K562 (cell line): ENCODE measurements at regions not wholly inside any gene's neighbourhood (a gene's known extent, or its start where the extent isn't known, plus 50 kb on each side); places are given as distances from the start of the nearest gene placed in this dataset.

Experiments
- ATAC-seq: fragments of 200-7000 bp; cut with Tn5 transposase; 3 replicates; pipeline ENCODE4 v1.9.1; 2020; ENCODE audit warnings: moderate library complexity
- BruUV-seq: library from RNA; stranded (reverse); fragments of 400-500 nt; replicated peaks from 2 replicates; lab custom pipeline; 2021; lab: Mats Ljungman, UMichigan
- CTCF ChIA-PET: fragments of 300-600 bp; formaldehyde crosslinking; extraction: SDS; loops from one replicate; lab custom pipeline; 2021; ENCODE audit warnings: low intra/inter-chr PET ratio; lab: Yijun Ruan, JAX
- POLR2A ChIA-PET: fragments of 300-600, 350-650 bp; sonication (Branson Sonifier 250); formaldehyde crosslinking; extraction: SDS; loops from one replicate; lab custom pipeline; 2021; ENCODE audit warnings: antibody characterized with exemption, inconsistent platforms; lab: Yijun Ruan, JAX
- DNase-seq, 4 experiments: peaks; one replicate each; pipeline versions ENCODE4 v3.0.0 to v3.0.0-alpha.2; 2011 to 2018; ENCODE audit warnings: low spot score in 3 of 4, mixed read lengths in 3 of 4; ENCODE audit errors: extremely low read depth in 1 of 4
- FAIRE-seq: peaks from 2 replicates; lab custom pipeline; 2011; peaks lifted over from hg19 to GRCh38; lab: Jason Lieb, UNC
- H2AFZ ChIP-seq: 2 replicates; pipeline ENCODE4 v1.6.0; 2011; ENCODE audit warnings: low read depth, low read length, control low read depth, inconsistent platforms
- H3K27ac ChIP-seq: fragments of 200-600 bp; 3 replicates; pipeline ENCODE4 v1.8.0; 2011; ENCODE audit warnings: low read depth, mild to moderate bottlenecking, control low read depth, inconsistent platforms, low read length, moderate library complexity, mixed read lengths; ENCODE audit errors: extremely low read depth
- H3K27me3 ChIP-seq, 2 experiments: fragments of 300-600 bp in 1 of 2; 2 replicates in 1 of 2; 3 replicates in 1 of 2; pipeline versions ENCODE4 v1.6.0 to v1.8.0; 2011; ENCODE audit warnings: inconsistent platforms in 2 of 2, low read length in 2 of 2, mild to moderate bottlenecking in 1 of 2, mixed read lengths in 1 of 2, moderate library complexity in 1 of 2; ENCODE audit not compliant: control insufficient read depth in 2 of 2, insufficient read depth in 2 of 2
- H3K36me3 ChIP-seq: fragments of 300-600 bp; 3 replicates; pipeline ENCODE4 v1.8.0; 2011; ENCODE audit warnings: mild to moderate bottlenecking, low read length, inconsistent platforms; ENCODE audit not compliant: control insufficient read depth, insufficient read depth
- H3K4me1 ChIP-seq, 2 experiments: fragments of 200-600 bp in 1 of 2; replicated peaks in 1 of 2; 2 replicates in 1 of 2; 3 replicates in 1 of 2; pipeline versions ENCODE4 v1.5.1 to v1.8.0; 2011; ENCODE audit warnings: inconsistent platforms in 2 of 2, low read length in 2 of 2, mild to moderate bottlenecking in 1 of 2, mixed read lengths in 1 of 2, moderate library complexity in 1 of 2; ENCODE audit not compliant: control insufficient read depth in 2 of 2, insufficient read depth in 2 of 2
- H3K4me2 ChIP-seq: 2 replicates; pipeline ENCODE4 v1.6.1; 2011; ENCODE audit warnings: low read length, control low read depth, inconsistent platforms, mixed read lengths; ENCODE audit not compliant: insufficient read depth
- H3K4me3 ChIP-seq: fragments of 200-600 bp; sonication (generic), shearing (Covaris generic); 2 replicates; pipeline ENCODE4 v1.5.1; 2016; ENCODE audit warnings: control low read depth, inconsistent platforms
- H3K79me2 ChIP-seq: fragments of 200-600 bp; 3 replicates; pipeline ENCODE4 v1.8.0; 2011; ENCODE audit warnings: low read length, inconsistent platforms; ENCODE audit not compliant: control insufficient read depth, insufficient read depth
- H3K9ac ChIP-seq, 2 experiments: 2 replicates each; pipeline versions ENCODE4 v1.6.0 to v1.6.1; 2011; ENCODE audit warnings: low read depth in 2 of 2, low read length in 2 of 2, control low read depth in 1 of 2, inconsistent platforms in 1 of 2, mild to moderate bottlenecking in 1 of 2, mixed read lengths in 1 of 2; ENCODE audit not compliant: insufficient read depth in 1 of 2
- H3K9me1 ChIP-seq: one replicate; pipeline ENCODE4 v1.6.0; 2011; ENCODE audit warnings: inconsistent platforms, mild to moderate bottlenecking, low read length, moderate library complexity; ENCODE audit not compliant: control insufficient read depth, insufficient read depth
- H3K9me3 ChIP-seq: replicated peaks from 2 replicates; pipeline ENCODE4 v1.5.1; 2011; ENCODE audit warnings: low read depth, low read length, inconsistent platforms; ENCODE audit not compliant: control insufficient read depth, insufficient read depth
- H4K20me1 ChIP-seq: replicated peaks from 2 replicates; pipeline ENCODE4 v1.6.1; 2011; ENCODE audit warnings: low read length, inconsistent platforms, mixed read lengths; ENCODE audit not compliant: control insufficient read depth, insufficient read depth
- CTBP1 ChIP-seq: fragments of 450-650 bp; IDR thresholded peaks from 2 replicates; pipeline ENCODE4 v1.6.1; 2016; ENCODE audit warnings: borderline replicate concordance
- DDX20 ChIP-seq: fragments of 450-650 bp; IDR thresholded peaks from 2 replicates; pipeline ENCODE4 v1.6.1; 2016; ENCODE audit warnings: missing genetic modification characterization, low read depth, mild to moderate bottlenecking, missing compliant biosample characterization, moderate library complexity
- DPF2 ChIP-seq: fragments of 450-650 bp; IDR thresholded peaks from 2 replicates; pipeline ENCODE4 v1.6.1; 2016
- SAFB2 ChIP-seq: fragments of 200-400 bp; formaldehyde crosslinking; IDR thresholded peaks from 2 replicates; pipeline ENCODE4 v1.6.1; 2018; ENCODE audit warnings: borderline replicate concordance, low read length, low read depth, moderate library complexity; ENCODE audit not compliant: severe bottlenecking
- ZFX ChIP-seq: sonication (generic); formaldehyde crosslinking; IDR thresholded peaks from 2 replicates; pipeline ENCODE4 v1.8.0; 2022; ENCODE audit warnings: mild to moderate bottlenecking, missing genetic modification reagents, moderate library complexity
- ZNF134 ChIP-seq: fragments of 250-450 bp; sonication (Bioruptor Pico); conservative IDR thresholded peaks from 2 replicates; pipeline ENCODE4 v1.4.0; 2020
- ZNF444 ChIP-seq: fragments of 250-450 bp; sonication (Bioruptor Pico); IDR thresholded peaks from 2 replicates; pipeline ENCODE4 v1.4.0; 2020; ENCODE audit warnings: mild to moderate bottlenecking, moderate library complexity
- ZNF655 ChIP-seq: fragments of 250-450 bp; sonication (Bioruptor Pico); IDR thresholded peaks from 2 replicates; pipeline ENCODE4 v1.5.0; 2021
- WGBS: fragments of 100-300 bp; shearing (Covaris generic); methylation state at CpG from one replicate; pipeline ENCODE4 v1.1.6; 2016; ENCODE audit warnings: low coverage, mixed read lengths; ENCODE audit not compliant: insufficient coverage; ENCODE audit errors: missing lambda C conversion rate; 5-methylcytosine and 5-hydroxymethylcytosine counted together
- in situ Hi-C: fragments of 300-500 bp; cut with MboI; formaldehyde crosslinking; loops from 4 replicates; pipeline ENCODE4 v1.15.0; 2018; ENCODE audit warnings: inconsistent platforms, mixed read lengths
- intact Hi-C: fragments of 100-400 bp; cut with micrococcal nuclease; formaldehyde crosslinking; loops from 2 replicates; pipeline ENCODE4 v1.14.2; 2022
- TF ChIP-seq, protein P1 (sequence below): IDR thresholded peaks from 3 replicates; pipeline ENCODE4 v1.6.1; 2011; ENCODE audit warnings: borderline replicate concordance, mild to moderate bottlenecking, moderate library complexity; ENCODE audit not compliant: insufficient read length; ENCODE audit errors: extremely low read depth

DNA sequence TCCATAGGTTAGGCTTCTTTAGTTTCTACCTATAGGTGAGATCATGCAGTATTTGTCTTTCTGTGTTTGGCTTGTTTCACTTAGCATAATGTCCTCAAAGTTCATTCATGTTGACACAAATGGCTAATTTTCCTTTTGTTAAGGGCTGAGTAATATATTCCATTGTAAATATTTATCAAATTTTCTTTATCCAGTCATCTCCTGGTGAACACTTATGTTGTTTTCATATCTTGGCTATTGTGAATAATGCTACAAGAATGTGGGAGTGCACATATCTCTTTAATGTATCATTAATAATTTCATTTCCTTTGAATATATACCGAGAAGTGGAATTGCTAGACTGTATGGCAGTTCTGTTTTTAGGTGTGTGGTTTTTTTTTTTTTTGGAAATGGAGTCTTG lies 250.9 kb upstream of the SEMA6D start:
- H3K9ac ChIP-seq = no peak overlapping the region
- no peak overlapping the region for H3K27ac ChIP-seq
- intact Hi-C loops (no loop called here), in situ Hi-C loops (no loop called here)
- BruUV-seq = no TSS peak
- H2AFZ ChIP-seq = no peak overlapping the region
- WGBS = 0% methylated on average over 1 of the region's 1 CpG
- H3K4me2 ChIP-seq = no peak overlapping the region
- no peaks in the 10 kb centered on the region for H4K20me1 ChIP-seq
- no peak for ATAC-seq
- no peak overlapping the region for H3K4me3 ChIP-seq
- H3K36me3 ChIP-seq = no peaks in the 10 kb centered on the region
- no peak for DNase-seq
- TF ChIP-seq ZNF444 = no peak
- no peaks in the 10 kb centered on the region for H3K27me3 ChIP-seq
- no peak for FAIRE-seq
- H3K4me1 ChIP-seq = no peaks in the 10 kb centered on the region
- CTCF ChIA-PET = no interaction called here
- H3K9me3 ChIP-seq = peaks cover 3% of the 10 kb centered on the region; the same call in 1 of the 2 replicates
- POLR2A ChIA-PET = no interaction called here
- no peaks in the 10 kb centered on the region for H3K9me1 ChIP-seq
- H3K79me2 ChIP-seq = no peaks in the 10 kb centered on the region

DNA sequence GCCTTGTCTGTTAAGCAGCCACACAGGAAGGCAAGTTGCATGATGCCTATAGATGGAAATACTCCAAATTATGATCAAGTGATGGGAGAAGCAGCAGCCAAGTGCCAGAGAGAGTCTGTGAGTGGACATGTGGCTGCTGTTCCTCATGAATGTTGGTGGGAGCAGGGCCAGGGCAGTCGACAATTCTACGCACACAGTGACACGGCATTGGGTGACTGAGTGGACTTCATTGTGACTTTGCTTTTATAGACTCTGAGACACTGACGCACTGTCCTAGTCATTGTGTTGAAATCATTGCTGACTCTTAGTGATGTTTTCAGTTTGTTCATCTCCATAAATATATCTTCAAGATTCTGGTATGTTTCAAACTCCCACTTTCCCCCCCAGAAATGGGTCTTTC lies 246.3 kb upstream of the SEMA6D start:
- TF ChIP-seq DPF2 = no peak
- TF ChIP-seq ZFX (CRISPR knock-in tag) = no peak
- TF ChIP-seq DDX20 (tag) = no peak
- TF ChIP-seq SAFB2 = no peak
- TF ChIP-seq ZNF134 = no peak
- TF ChIP-seq ZNF655 (CRISPR knock-in tag) = no peak
- TF ChIP-seq CTBP1 = no peak
- TF ChIP-seq, protein P1, sequence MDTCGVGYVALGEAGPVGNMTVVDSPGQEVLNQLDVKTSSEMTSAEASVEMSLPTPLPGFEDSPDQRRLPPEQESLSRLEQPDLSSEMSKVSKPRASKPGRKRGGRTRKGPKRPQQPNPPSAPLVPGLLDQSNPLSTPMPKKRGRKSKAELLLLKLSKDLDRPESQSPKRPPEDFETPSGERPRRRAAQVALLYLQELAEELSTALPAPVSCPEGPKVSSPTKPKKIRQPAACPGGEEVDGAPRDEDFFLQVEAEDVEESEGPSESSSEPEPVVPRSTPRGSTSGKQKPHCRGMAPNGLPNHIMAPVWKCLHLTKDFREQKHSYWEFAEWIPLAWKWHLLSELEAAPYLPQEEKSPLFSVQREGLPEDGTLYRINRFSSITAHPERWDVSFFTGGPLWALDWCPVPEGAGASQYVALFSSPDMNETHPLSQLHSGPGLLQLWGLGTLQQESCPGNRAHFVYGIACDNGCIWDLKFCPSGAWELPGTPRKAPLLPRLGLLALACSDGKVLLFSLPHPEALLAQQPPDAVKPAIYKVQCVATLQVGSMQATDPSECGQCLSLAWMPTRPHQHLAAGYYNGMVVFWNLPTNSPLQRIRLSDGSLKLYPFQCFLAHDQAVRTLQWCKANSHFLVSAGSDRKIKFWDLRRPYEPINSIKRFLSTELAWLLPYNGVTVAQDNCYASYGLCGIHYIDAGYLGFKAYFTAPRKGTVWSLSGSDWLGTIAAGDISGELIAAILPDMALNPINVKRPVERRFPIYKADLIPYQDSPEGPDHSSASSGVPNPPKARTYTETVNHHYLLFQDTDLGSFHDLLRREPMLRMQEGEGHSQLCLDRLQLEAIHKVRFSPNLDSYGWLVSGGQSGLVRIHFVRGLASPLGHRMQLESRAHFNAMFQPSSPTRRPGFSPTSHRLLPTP = no peak
- in situ Hi-C loops (no loop called here), intact Hi-C loops (no loop called here)
- BruUV-seq = no TSS peak
- FAIRE-seq (no peak), DNase-seq (no peak), ATAC-seq (no peak)
- no peaks in the 10 kb centered on the region for H3K4me1 ChIP-seq
- H3K9me3 ChIP-seq = peaks cover 3% of the 10 kb centered on the region; the same call in 1 of the 2 replicates
- H3K27me3 ChIP-seq = no peaks in the 10 kb centered on the region
- CTCF ChIA-PET = no interaction called here
- H3K27ac ChIP-seq = no peak overlapping the region
- H3K9ac ChIP-seq = no peak overlapping the region
- H3K9me1 ChIP-seq = no peaks in the 10 kb centered on the region
- no peak overlapping the region for H3K4me3 ChIP-seq
- H4K20me1 ChIP-seq = no peaks in the 10 kb centered on the region
- no peak overlapping the region for H2AFZ ChIP-seq
- no peak overlapping the region for H3K4me2 ChIP-seq
- H3K79me2 ChIP-seq = no peaks in the 10 kb centered on the region
- no peaks in the 10 kb centered on the region for H3K36me3 ChIP-seq
- POLR2A ChIA-PET = no interaction called here
- 2% methylated on average over 4 of the region's 4 CpGs for WGBS
